Karpas-422 (cell line): ENCODE measurements at regions not wholly inside any gene's neighbourhood (a gene's known extent, or its start where the extent isn't known, plus 50 kb on each side); places are given as distances from the start of the nearest gene placed in this dataset.

Source experiments
- DNase-seq: peaks from one replicate; pipeline ENCODE4 v3.0.0-alpha.2; 2015
- H2AFZ ChIP-seq: fragments of 200-600 bp; sonication (generic); 2 replicates; pipeline ENCODE4 v1.6.1; 2014; ENCODE audit warnings: antibody characterized with exemption, low read length, mixed read lengths
- H3K27ac ChIP-seq: fragments of 200-600 bp; sonication (generic); 2 replicates; pipeline ENCODE4 v1.5.1; 2014; ENCODE audit warnings: mild to moderate bottlenecking, low read length, moderate library complexity
- H3K27me3 ChIP-seq: fragments of 200-600 bp; sonication (generic); 2 replicates; pipeline ENCODE4 v1.6.1; 2014; ENCODE audit warnings: low read length, mixed read lengths
- H3K36me3 ChIP-seq: fragments of 200-600 bp; sonication (generic); 2 replicates; pipeline ENCODE4 v1.6.1; 2014; ENCODE audit warnings: low read length, mixed read lengths; ENCODE audit not compliant: insufficient read depth
- H3K4me1 ChIP-seq: fragments of 200-600 bp; sonication (generic); 2 replicates; pipeline ENCODE4 v1.6.1; 2014; ENCODE audit warnings: mild to moderate bottlenecking, low read length, mixed read lengths
- H3K4me2 ChIP-seq: fragments of 200-600 bp; sonication (generic); 2 replicates; pipeline ENCODE4 v1.6.1; 2014; ENCODE audit warnings: low read length, low read depth, mild to moderate bottlenecking; ENCODE audit not compliant: poor library complexity, severe bottlenecking
- H3K4me3 ChIP-seq: fragments of 200-600 bp; sonication (generic); 2 replicates; pipeline ENCODE4 v1.5.1; 2014; ENCODE audit warnings: mild to moderate bottlenecking, antibody characterized with exemption, low read length, mixed read lengths
- H3K79me2 ChIP-seq: fragments of 200-600 bp; sonication (generic); 2 replicates; pipeline ENCODE4 v1.6.1; 2014; ENCODE audit warnings: mild to moderate bottlenecking, low read length, mixed read lengths
- H3K9ac ChIP-seq: fragments of 200-600 bp; sonication (generic); 2 replicates; pipeline ENCODE4 v1.6.0; 2014; ENCODE audit warnings: low read length
- H3K9me2 ChIP-seq: fragments of 200-600 bp; sonication (generic), shearing (Covaris generic); replicated peaks from 2 replicates; pipeline ENCODE4 v1.6.0; 2014; ENCODE audit warnings: mild to moderate bottlenecking, low read length, moderate library complexity; ENCODE audit not compliant: insufficient read depth
- H3K9me3 ChIP-seq: fragments of 300-700, 200-600 bp; sonication (generic); 2 replicates; pipeline ENCODE4 v1.6.1; 2014; ENCODE audit warnings: low read length, mixed read lengths
- H4K20me1 ChIP-seq: fragments of 200-600 bp; sonication (generic); 2 replicates; pipeline ENCODE4 v1.6.1; 2014; ENCODE audit warnings: mild to moderate bottlenecking, antibody characterized with exemption, low read length, low read depth; ENCODE audit not compliant: insufficient read depth

GRCh38 chr10:46227571-46227935 is 59.2 kb upstream of the ANTXRL start:
- Histone ChIP-seq H3K9ac (no peak overlapping the region), H2AFZ (no peak overlapping the region), H3K9me2 (no peaks in the 10 kb centered on the region), H3K9me3 (peaks cover 4% of the 10 kb centered on the region), H3K79me2 (no peaks in the 10 kb centered on the region), H3K4me1 (no peaks in the 10 kb centered on the region; the same call in 1 of the 2 replicates), H3K4me3 (no peak overlapping the region), H3K4me2 (no peak overlapping the region), H3K27me3 (no peaks in the 10 kb centered on the region), H3K27ac (no peak overlapping the region), H4K20me1 (no peaks in the 10 kb centered on the region), H3K36me3 (no peaks in the 10 kb centered on the region)
- DNase-seq, result no peak

GRCh38 chr10:46227936-46228562 is 58.7 kb upstream of the ANTXRL start:
- Histone ChIP-seq H3K27me3 (no peaks in the 10 kb centered on the region), H3K4me3 (no peak overlapping the region), H3K36me3 (no peaks in the 10 kb centered on the region), H3K4me1 (no peaks in the 10 kb centered on the region; the same call in 1 of the 2 replicates), H3K9ac (no peak overlapping the region), H3K27ac (no peak overlapping the region), H2AFZ (no peak overlapping the region), H3K9me2 (no peaks in the 10 kb centered on the region), H3K9me3 (peaks cover 4% of the 10 kb centered on the region), H4K20me1 (no peaks in the 10 kb centered on the region), H3K4me2 (no peak overlapping the region), H3K79me2 (no peaks in the 10 kb centered on the region)
- no peak for DNase-seq

GRCh38 chr10:46228563-46229071 is 58.2 kb upstream of the ANTXRL start:
- no peaks in the 10 kb centered on the region for H4K20me1 ChIP-seq
- H2AFZ ChIP-seq, result no peak overlapping the region
- H3K27ac ChIP-seq, result no peak overlapping the region
- H3K36me3 ChIP-seq, result no peaks in the 10 kb centered on the region
- H3K4me1 ChIP-seq, result no peaks in the 10 kb centered on the region; the same call in 1 of the 2 replicates
- no peak overlapping the region for H3K4me2 ChIP-seq
- no peaks in the 10 kb centered on the region for H3K9me2 ChIP-seq
- H3K4me3 ChIP-seq, result no peak overlapping the region
- no peak overlapping the region for H3K9ac ChIP-seq
- peak; percentile 81 for DNase-seq
- no peaks in the 10 kb centered on the region for H3K27me3 ChIP-seq
- no peaks in the 10 kb centered on the region for H3K79me2 ChIP-seq
- peaks cover 4% of the 10 kb centered on the region for H3K9me3 ChIP-seq

- peaks cover 4% of the 10 kb centered on the region; the same call in 1 of the 2 replicates for H3K9me3 ChIP-seq
- H3K27me3 ChIP-seq, result no peaks in the 10 kb centered on the region
- H3K79me2 ChIP-seq, result no peaks in the 10 kb centered on the region
- no peak overlapping the region for H3K9ac ChIP-seq
- no peak overlapping the region for H3K4me2 ChIP-seq
- no peaks in the 10 kb centered on the region for H3K9me2 ChIP-seq
- H3K36me3 ChIP-seq, result no peaks in the 10 kb centered on the region
- no peak overlapping the region for H3K4me3 ChIP-seq
- H2AFZ ChIP-seq, result no peak overlapping the region
- no peak overlapping the region for H3K27ac ChIP-seq
- no peaks in the 10 kb centered on the region; the same call in 1 of the 2 replicates for H3K4me1 ChIP-seq
- peak; percentile 67 for DNase-seq
- H4K20me1 ChIP-seq, result no peaks in the 10 kb centered on the region
Measured at GRCh38 chr10:46229144-46229563, 57.6 kb upstream of the ANTXRL start.

GRCh38 chr10:46230615-46231014 is 56.2 kb upstream of the ANTXRL start:
- no peaks in the 10 kb centered on the region for H3K9me2 ChIP-seq
- H3K27me3 ChIP-seq, result no peaks in the 10 kb centered on the region
- H3K9me3 ChIP-seq, result peaks cover 4% of the 10 kb centered on the region; the same call in 1 of the 2 replicates
- no peaks in the 10 kb centered on the region for H3K4me1 ChIP-seq
- no peak overlapping the region for H3K9ac ChIP-seq
- no peaks in the 10 kb centered on the region for H3K79me2 ChIP-seq
- H3K36me3 ChIP-seq, result no peaks in the 10 kb centered on the region
- no peak overlapping the region for H2AFZ ChIP-seq
- no peak for DNase-seq
- H3K27ac ChIP-seq, result no peak overlapping the region
- no peak overlapping the region for H3K4me2 ChIP-seq
- no peaks in the 10 kb centered on the region for H4K20me1 ChIP-seq
- no peak overlapping the region for H3K4me3 ChIP-seq

- no peaks in the 10 kb centered on the region for H4K20me1 ChIP-seq
- no peaks in the 10 kb centered on the region for H3K27me3 ChIP-seq
- no peak overlapping the region for H3K9ac ChIP-seq
- no peaks in the 10 kb centered on the region for H3K4me1 ChIP-seq
- H3K4me3 ChIP-seq, result no peak overlapping the region
- H2AFZ ChIP-seq, result no peak overlapping the region
- no peaks in the 10 kb centered on the region for H3K9me2 ChIP-seq
- no peaks in the 10 kb centered on the region for H3K36me3 ChIP-seq
- H3K27ac ChIP-seq, result no peak overlapping the region
- no peaks in the 10 kb centered on the region for H3K79me2 ChIP-seq
- DNase-seq, result no peak
- peaks cover 4% of the 10 kb centered on the region; the same call in 1 of the 2 replicates for H3K9me3 ChIP-seq
- no peak overlapping the region for H3K4me2 ChIP-seq
Measured at GRCh38 chr10:46231087-46231486, 55.7 kb upstream of the ANTXRL start.

GRCh38 chr10:46232084-46232483 is 54.7 kb upstream of the ANTXRL start:
- Histone ChIP-seq H3K36me3 (no peaks in the 10 kb centered on the region), H3K9ac (no peak overlapping the region), H3K9me2 (no peaks in the 10 kb centered on the region), H2AFZ (no peak overlapping the region), H4K20me1 (no peaks in the 10 kb centered on the region), H3K4me3 (no peak overlapping the region), H3K4me2 (no peak overlapping the region), H3K27me3 (no peaks in the 10 kb centered on the region), H3K27ac (no peak overlapping the region), H3K79me2 (no peaks in the 10 kb centered on the region), H3K4me1 (no peaks in the 10 kb centered on the region), H3K9me3 (peaks cover 4% of the 10 kb centered on the region; the same call in 1 of the 2 replicates)
- DNase-seq, result no peak

- no peak overlapping the region for H3K9ac ChIP-seq
- H2AFZ ChIP-seq, result no peak overlapping the region
- peaks cover 4% of the 10 kb centered on the region; the same call in 1 of the 2 replicates for H3K9me3 ChIP-seq
- H3K27me3 ChIP-seq, result no peaks in the 10 kb centered on the region
- no peak overlapping the region for H3K27ac ChIP-seq
- no peaks in the 10 kb centered on the region for H4K20me1 ChIP-seq
- no peaks in the 10 kb centered on the region for H3K9me2 ChIP-seq
- no peak overlapping the region for H3K4me2 ChIP-seq
- H3K4me3 ChIP-seq, result no peak overlapping the region
- no peaks in the 10 kb centered on the region for H3K36me3 ChIP-seq
- no peaks in the 10 kb centered on the region for H3K4me1 ChIP-seq
- DNase-seq, result no peak
- H3K79me2 ChIP-seq, result no peaks in the 10 kb centered on the region
Measured at GRCh38 chr10:46232666-46233065, 54.1 kb upstream of the ANTXRL start.
